ENCODE measurements at regions not wholly inside any gene's neighbourhood (a gene's known extent, or its start where the extent isn't known, plus 50 kb on each side); places are given as distances from the start of the nearest gene placed in this dataset.

- no peak for TF ChIP-seq POLR2A (IDR thresholded peaks at IDR 0.05)
- TF ChIP-seq, protein P1, sequence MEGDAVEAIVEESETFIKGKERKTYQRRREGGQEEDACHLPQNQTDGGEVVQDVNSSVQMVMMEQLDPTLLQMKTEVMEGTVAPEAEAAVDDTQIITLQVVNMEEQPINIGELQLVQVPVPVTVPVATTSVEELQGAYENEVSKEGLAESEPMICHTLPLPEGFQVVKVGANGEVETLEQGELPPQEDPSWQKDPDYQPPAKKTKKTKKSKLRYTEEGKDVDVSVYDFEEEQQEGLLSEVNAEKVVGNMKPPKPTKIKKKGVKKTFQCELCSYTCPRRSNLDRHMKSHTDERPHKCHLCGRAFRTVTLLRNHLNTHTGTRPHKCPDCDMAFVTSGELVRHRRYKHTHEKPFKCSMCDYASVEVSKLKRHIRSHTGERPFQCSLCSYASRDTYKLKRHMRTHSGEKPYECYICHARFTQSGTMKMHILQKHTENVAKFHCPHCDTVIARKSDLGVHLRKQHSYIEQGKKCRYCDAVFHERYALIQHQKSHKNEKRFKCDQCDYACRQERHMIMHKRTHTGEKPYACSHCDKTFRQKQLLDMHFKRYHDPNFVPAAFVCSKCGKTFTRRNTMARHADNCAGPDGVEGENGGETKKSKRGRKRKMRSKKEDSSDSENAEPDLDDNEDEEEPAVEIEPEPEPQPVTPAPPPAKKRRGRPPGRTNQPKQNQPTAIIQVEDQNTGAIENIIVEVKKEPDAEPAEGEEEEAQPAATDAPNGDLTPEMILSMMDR (IDR thresholded peaks at IDR 0.05), result no peak
- TF ChIP-seq EP300 (IDR thresholded peaks at IDR 0.05), result no peak
- Histone ChIP-seq H3K27ac (no peak overlapping the region), H3K4me3 (no peak overlapping the region), H3K36me3 (no peaks in the 10 kb centered on the region), H3K9me3 (peaks cover 0 to 4% (median 0%) of the 10 kb centered on the region in 4 donors), H3K27me3 (no peaks in the 10 kb centered on the region), H3K4me1 (peaks cover 0 to 10% (median 0%) of the 10 kb centered on the region in 4 donors)
- DNase-seq (ENCODE audit: low spot score in 2 of 2), result no peak
- 58 to 74% methylated on average over 1 of the region's 1 CpG for WGBS, 2 donors
These were observed 155.7 kb upstream of the ZNF462 start for GRCh38 chr9:106707291-106707690.

GRCh38 chr9:106707738-106708474 is 155.1 kb upstream of the ZNF462 start:
- no peaks in the 10 kb centered on the region for H3K27me3 ChIP-seq
- no peaks in the 10 kb centered on the region for H3K36me3 ChIP-seq
- peaks cover 0 to 4% (median 0%) of the 10 kb centered on the region in 4 donors for H3K9me3 ChIP-seq
- H3K27ac ChIP-seq, result no peak overlapping the region
- H3K4me3 ChIP-seq, result no peak overlapping the region
- H3K4me1 ChIP-seq, result peaks cover 0 to 10% (median 0%) of the 10 kb centered on the region in 4 donors
- TF ChIP-seq, protein P1 (IDR thresholded peaks at IDR 0.05), result no peak
- TF ChIP-seq EP300 (IDR thresholded peaks at IDR 0.05) (no peak), POLR2A (IDR thresholded peaks at IDR 0.05) (no peak)
- DNase-seq (ENCODE audit: low spot score in 2 of 2), result no peak
- 62 to 66% methylated on average over 13 of the region's 13 CpGs for WGBS, 2 donors

DNA sequence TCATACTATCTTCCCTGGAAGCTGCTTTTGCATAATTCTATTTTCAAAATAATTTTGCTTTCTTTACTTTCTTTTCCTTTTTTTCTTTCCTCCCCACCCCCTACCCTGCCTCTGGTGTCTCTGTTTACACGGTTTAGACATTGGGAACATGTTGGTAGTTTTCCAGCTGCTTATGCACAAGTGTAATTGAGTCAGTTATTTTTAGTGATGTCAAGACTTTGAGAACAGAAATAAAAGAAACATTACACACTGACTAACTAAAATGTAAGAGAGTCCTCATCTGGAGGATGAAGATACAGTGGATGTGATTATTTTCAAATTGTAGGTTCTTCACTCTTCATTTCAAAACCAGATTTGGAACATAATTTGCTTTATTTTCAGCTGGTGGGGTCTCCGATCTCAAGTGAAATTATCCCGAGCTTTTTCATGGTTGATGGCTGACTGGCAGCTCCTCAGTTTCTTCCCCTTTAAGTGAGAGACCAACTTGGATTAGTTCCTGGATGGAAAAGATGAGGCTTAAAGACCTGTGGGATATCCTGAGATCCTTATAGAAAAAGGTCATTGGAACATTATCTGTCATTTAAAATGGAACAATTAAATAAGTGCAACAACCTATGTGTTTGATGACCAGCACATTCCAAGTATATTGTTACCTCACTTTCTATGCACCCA is 154.4 kb upstream of the ZNF462 start:
- TF ChIP-seq POLR2A (IDR thresholded peaks at IDR 0.05) (no peak), EP300 (IDR thresholded peaks at IDR 0.05) (no peak)
- TF ChIP-seq, protein P1 (IDR thresholded peaks at IDR 0.05), result no peak
- Histone ChIP-seq H3K4me1 (peaks cover 0 to 10% (median 0%) of the 10 kb centered on the region in 4 donors), H3K36me3 (no peaks in the 10 kb centered on the region), H3K27ac (no peak overlapping the region), H3K9me3 (peaks cover 0 to 4% (median 0%) of the 10 kb centered on the region in 4 donors), H3K4me3 (no peak overlapping the region), H3K27me3 (no peaks in the 10 kb centered on the region)
- WGBS, 2 donors, result 45 to 53% methylated on average over 3 of the region's 3 CpGs
- no peak for DNase-seq (ENCODE audit: low spot score in 2 of 2)

- H3K27me3 ChIP-seq, result no peaks in the 10 kb centered on the region
- no peak overlapping the region for H3K27ac ChIP-seq
- H3K4me1 ChIP-seq, result peaks cover 0 to 10% (median 0%) of the 10 kb centered on the region in 4 donors
- no peak overlapping the region for H3K4me3 ChIP-seq
- TF ChIP-seq EP300 (IDR thresholded peaks at IDR 0.05), result no peak
- TF ChIP-seq, protein P1 (IDR thresholded peaks at IDR 0.05), result no peak
- TF ChIP-seq POLR2A (IDR thresholded peaks at IDR 0.05), result no peak
- WGBS, 2 donors, result 97 to 98% methylated on average over 4 of the region's 4 CpGs
- H3K9me3 ChIP-seq, result no peaks in the 10 kb centered on the region
- DNase-seq (ENCODE audit: low spot score in 2 of 2), result no peak
- H3K36me3 ChIP-seq, result no peaks in the 10 kb centered on the region
These were observed 150.7 kb upstream of the ZNF462 start for GRCh38 chr9:106712279-106712678.

DNA sequence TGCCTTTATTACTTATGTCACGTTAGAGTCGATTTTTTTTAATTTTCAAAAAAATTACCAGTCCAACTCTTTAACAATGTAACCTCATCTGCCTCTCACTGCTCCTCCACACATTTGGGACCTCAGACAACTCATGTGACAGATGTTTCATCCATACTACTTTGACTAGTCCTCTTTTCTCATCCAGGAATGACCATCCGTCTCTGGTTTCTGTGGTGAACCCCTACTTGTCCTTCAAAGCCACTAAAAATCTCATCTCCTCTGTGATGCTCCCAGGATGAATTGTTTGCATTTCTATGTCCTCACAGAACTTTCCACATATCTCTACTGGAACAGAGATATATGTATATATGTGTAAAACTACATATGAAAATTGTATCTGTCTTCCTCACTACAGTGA is 149.8 kb upstream of the ZNF462 start:
- TF ChIP-seq EP300 (IDR thresholded peaks at IDR 0.05) (no peak), POLR2A (IDR thresholded peaks at IDR 0.05) (no peak)
- TF ChIP-seq, protein P1 (IDR thresholded peaks at IDR 0.05), result no peak
- H3K27me3 ChIP-seq, result no peaks in the 10 kb centered on the region
- WGBS, 2 donors, result 93 to 94% methylated on average over 3 of the region's 3 CpGs

More for the DNA sequence above, 149.8 kb upstream of the ZNF462 start:
- H3K4me1 ChIP-seq, result peaks cover 0 to 10% (median 0%) of the 10 kb centered on the region in 4 donors
- no peak overlapping the region for H3K4me3 ChIP-seq
- H3K9me3 ChIP-seq, result no peaks in the 10 kb centered on the region
- no peak overlapping the region for H3K27ac ChIP-seq
- no peaks in the 10 kb centered on the region for H3K36me3 ChIP-seq
- no peak for DNase-seq (ENCODE audit: low spot score in 2 of 2)
